ENCODE measurements at regions not wholly inside any gene's neighbourhood (a gene's known extent, or its start where the extent isn't known, plus 50 kb on each side); places are given as distances from the start of the nearest gene placed in this dataset.

- Histone ChIP-seq H2AFZ (ENCODE audit: low read depth) (no peak overlapping the region), H3K9ac (no peak overlapping the region), H3K27me3 (ENCODE audit: insufficient read depth, low read depth) (no peaks in the 10 kb centered on the region), H3K4me1 (ENCODE audit: low read depth, poor library complexity, severe bottlenecking) (no peaks in the 10 kb centered on the region), H3K79me2 (ENCODE audit: insufficient read depth, low read depth) (no peaks in the 10 kb centered on the region), H3K4me3 (IDR thresholded peaks at IDR 0.05; ENCODE audit: insufficient read depth, low read depth, low read length) (no peak overlapping the region), H3K27ac (no peak overlapping the region), H3K4me2 (no peak overlapping the region), H4K20me1 (ENCODE audit: insufficient read depth) (no peaks in the 10 kb centered on the region), H3K36me3 (ENCODE audit: insufficient read depth) (no peaks in the 10 kb centered on the region)
- no peak for TF ChIP-seq CTCF (conservative IDR thresholded peaks at IDR 0.05; ENCODE audit: low read depth, low read length)
Measured at GRCh38 chrX:124274438-124275181, 57.9 kb upstream of the TEX13D start.

GRCh38 chrX:124275182-124275894, 57.1 kb upstream of the TEX13D start:
- no peaks in the 10 kb centered on the region for H4K20me1 ChIP-seq (ENCODE audit: insufficient read depth)
- H3K27ac ChIP-seq: no peak overlapping the region
- TF ChIP-seq CTCF (conservative IDR thresholded peaks at IDR 0.05; ENCODE audit: low read depth, low read length): no peak
- no peaks in the 10 kb centered on the region for H3K36me3 ChIP-seq (ENCODE audit: insufficient read depth)
- H3K4me1 ChIP-seq (ENCODE audit: low read depth, poor library complexity, severe bottlenecking): no peaks in the 10 kb centered on the region
- H3K4me3 ChIP-seq (IDR thresholded peaks at IDR 0.05; ENCODE audit: insufficient read depth, low read depth, low read length): no peak overlapping the region
- no peaks in the 10 kb centered on the region for H3K27me3 ChIP-seq (ENCODE audit: insufficient read depth, low read depth)
- H3K9ac ChIP-seq: no peak overlapping the region
- H3K4me2 ChIP-seq: no peak overlapping the region
- H2AFZ ChIP-seq (ENCODE audit: low read depth): no peak overlapping the region
- no peaks in the 10 kb centered on the region for H3K79me2 ChIP-seq (ENCODE audit: insufficient read depth, low read depth)

- no peaks in the 10 kb centered on the region for H3K79me2 ChIP-seq (ENCODE audit: insufficient read depth, low read depth)
- no peaks in the 10 kb centered on the region for H4K20me1 ChIP-seq (ENCODE audit: insufficient read depth)
- H3K9ac ChIP-seq: no peak overlapping the region
- H3K27ac ChIP-seq: no peak overlapping the region
- H3K4me1 ChIP-seq (ENCODE audit: low read depth, poor library complexity, severe bottlenecking): no peaks in the 10 kb centered on the region
- no peak overlapping the region for H2AFZ ChIP-seq (ENCODE audit: low read depth)
- H3K4me3 ChIP-seq (IDR thresholded peaks at IDR 0.05; ENCODE audit: insufficient read depth, low read depth, low read length): no peak overlapping the region
- H3K4me2 ChIP-seq: no peak overlapping the region
- TF ChIP-seq CTCF (conservative IDR thresholded peaks at IDR 0.05; ENCODE audit: low read depth, low read length): no peak
- no peaks in the 10 kb centered on the region for H3K36me3 ChIP-seq (ENCODE audit: insufficient read depth)
- H3K27me3 ChIP-seq (ENCODE audit: insufficient read depth, low read depth): no peaks in the 10 kb centered on the region
Measured at GRCh38 chrX:124280294-124280902, 52.1 kb upstream of the TEX13D start.

GRCh38 chrX:124282580-124282979, 49.9 kb upstream of the TEX13D start:
- Histone ChIP-seq H3K4me1 (ENCODE audit: low read depth, poor library complexity, severe bottlenecking) (no peaks in the 10 kb centered on the region), H3K27ac (no peak overlapping the region), H3K4me2 (no peak overlapping the region), H4K20me1 (ENCODE audit: insufficient read depth) (no peaks in the 10 kb centered on the region), H3K4me3 (IDR thresholded peaks at IDR 0.05; ENCODE audit: insufficient read depth, low read depth, low read length) (no peak overlapping the region), H3K79me2 (ENCODE audit: insufficient read depth, low read depth) (no peaks in the 10 kb centered on the region), H2AFZ (ENCODE audit: low read depth) (no peak overlapping the region), H3K27me3 (ENCODE audit: insufficient read depth, low read depth) (no peaks in the 10 kb centered on the region), H3K36me3 (ENCODE audit: insufficient read depth) (no peaks in the 10 kb centered on the region), H3K9ac (no peak overlapping the region)
- TF ChIP-seq CTCF (conservative IDR thresholded peaks at IDR 0.05; ENCODE audit: low read depth, low read length): no peak

Data from KMS-11 (cell line).